Fibroblast of peridontal ligament (primary cell): ENCODE measurements at regions not wholly inside any gene's neighbourhood (a gene's known extent, or its start where the extent isn't known, plus 50 kb on each side); places are given as distances from the start of the nearest gene placed in this dataset.

ENCODE experiments used
- DNase-seq: peaks from one replicate; pipeline ENCODE4 v3.0.0-alpha.2; 2010; ENCODE audit errors: extremely low read depth

GRCh38 chrX:39137363-39137954, 336.2 kb downstream of the MID1IP1 start:
- no peak for DNase-seq

- DNase-seq: no peak
Measured at GRCh38 chrX:39140581-39140980, 339.3 kb downstream of the MID1IP1 start.

GRCh38 chrX:39144323-39144722, 343.1 kb downstream of the MID1IP1 start:
- DNase-seq: no peak

- no peak for DNase-seq
Measured at GRCh38 chrX:39144956-39145355, 343.7 kb downstream of the MID1IP1 start.

- DNase-seq: no peak
Measured at GRCh38 chrX:39145859-39146258, 344.6 kb downstream of the MID1IP1 start.

DNA sequence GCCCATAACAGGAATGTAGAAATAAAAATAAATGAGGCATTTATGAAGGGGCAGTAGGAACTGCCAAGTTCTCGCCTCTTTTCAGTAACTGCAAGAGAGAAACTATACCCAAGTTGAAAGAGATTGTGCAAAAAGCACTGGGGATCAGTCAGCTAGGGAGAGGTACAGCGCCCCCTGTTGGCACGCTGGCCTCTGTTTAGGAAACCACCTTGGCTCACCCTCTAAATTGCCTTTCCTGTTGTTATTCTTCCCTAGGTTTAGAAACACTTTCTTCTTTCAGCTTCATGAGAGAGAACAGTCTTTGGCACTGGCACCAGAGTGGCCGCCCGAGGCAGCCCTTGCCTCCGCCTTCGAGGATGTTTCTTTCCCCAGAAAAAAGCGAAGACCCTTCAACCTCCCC, 348.5 kb downstream of the MID1IP1 start:
- DNase-seq: peak; percentile 75

- DNase-seq: no peak
Measured at GRCh38 chrX:39150220-39150619, 349.0 kb downstream of the MID1IP1 start.

DNA sequence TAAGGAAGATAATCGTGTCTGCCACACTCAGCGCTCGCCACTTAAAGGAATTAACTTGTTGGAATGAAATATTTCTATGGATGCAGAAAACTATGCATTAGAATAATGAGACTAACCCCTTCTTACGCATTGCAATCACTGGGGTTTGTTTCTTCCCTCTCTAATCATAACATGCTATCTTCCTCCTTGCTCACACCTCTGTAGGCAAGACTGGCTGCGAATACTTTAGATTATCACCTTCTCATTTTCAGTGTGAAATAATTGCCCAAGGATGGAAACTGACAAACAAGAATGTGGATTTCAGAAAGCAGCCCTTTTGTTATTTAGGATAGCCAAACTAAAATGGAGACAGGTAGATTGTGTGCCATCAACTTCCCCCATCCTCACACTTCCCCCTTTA, 349.4 kb downstream of the MID1IP1 start:
- no peak for DNase-seq

DNA sequence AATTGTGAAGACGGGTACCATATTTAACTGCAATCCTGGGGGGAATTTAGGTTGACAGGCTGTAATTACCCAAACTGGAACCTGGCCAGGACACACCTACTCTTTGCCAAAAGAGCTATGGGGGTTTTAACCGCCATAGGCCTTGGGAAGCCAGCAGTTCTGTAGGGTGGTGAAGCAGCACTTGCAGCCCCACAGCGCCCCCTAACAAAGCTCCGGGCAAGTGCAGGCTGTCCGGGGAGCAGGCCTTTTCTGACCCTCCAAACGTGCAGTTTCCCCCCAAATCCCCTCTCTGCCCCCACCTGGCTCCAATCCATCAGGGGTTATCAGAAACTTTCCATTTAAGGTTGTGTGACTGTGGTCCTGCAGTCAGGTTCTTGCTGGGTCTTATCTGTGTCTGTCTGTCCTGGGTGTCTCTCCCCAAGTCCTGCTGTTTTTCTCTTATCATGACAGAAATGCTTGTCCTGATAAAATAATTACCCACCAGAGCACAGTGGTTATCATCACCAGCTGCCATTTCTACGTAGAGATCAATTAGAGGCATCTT, 350.9 kb downstream of the MID1IP1 start:
- no peak for DNase-seq

DNA sequence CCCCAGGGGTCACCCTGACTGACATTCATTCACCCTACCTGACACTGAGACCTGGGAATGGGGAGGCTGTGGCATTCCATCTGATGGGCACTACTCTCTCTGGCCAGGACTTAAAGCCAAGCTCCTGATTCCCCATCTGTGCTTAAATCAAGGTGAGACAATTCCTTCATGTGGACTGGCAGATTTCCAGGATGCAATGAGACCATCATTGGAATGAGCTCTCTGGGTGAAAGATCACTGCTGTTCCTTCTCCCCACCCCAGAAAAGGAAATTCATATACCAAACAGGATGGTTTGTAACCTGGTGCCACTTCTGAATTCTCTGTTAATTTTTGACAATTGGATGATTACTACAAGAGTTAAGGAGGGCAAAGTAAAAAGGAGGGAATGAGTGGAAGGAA, 354.8 kb downstream of the MID1IP1 start:
- DNase-seq: no peak

GRCh38 chrX:39157006-39157405, 355.7 kb downstream of the MID1IP1 start:
- DNase-seq: no peak

DNA sequence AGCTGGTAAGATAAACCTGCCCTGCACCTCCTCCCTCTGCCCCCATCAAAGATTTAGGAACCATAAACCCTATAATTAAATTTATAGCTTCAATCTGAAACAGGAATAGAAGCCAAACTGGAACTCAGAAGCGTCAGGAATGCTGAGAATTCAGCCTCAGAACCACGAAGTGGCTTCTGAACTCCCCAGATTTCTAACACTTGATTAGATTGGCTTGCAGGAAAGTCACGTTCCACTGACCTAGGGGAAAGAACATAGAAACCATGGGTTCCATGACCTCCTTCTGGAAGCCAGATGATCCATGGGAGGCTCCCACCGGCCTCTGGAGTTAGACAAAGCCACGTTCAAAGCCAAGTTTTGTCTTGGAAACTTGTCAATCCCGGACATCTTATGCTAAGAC, 356.5 kb downstream of the MID1IP1 start:
- peak; percentile 4 for DNase-seq

GRCh38 chrX:39158801-39159657, 357.8 kb downstream of the MID1IP1 start:
- peak; percentile 58 for DNase-seq

GRCh38 chrX:39159921-39160507, 358.8 kb downstream of the MID1IP1 start:
- DNase-seq: no peak

- DNase-seq: no peak
Measured at GRCh38 chrX:39161611-39162255, 360.5 kb downstream of the MID1IP1 start.

GRCh38 chrX:39162322-39162735, 361.1 kb downstream of the MID1IP1 start:
- no peak for DNase-seq

GRCh38 chrX:39163581-39164126, 362.4 kb downstream of the MID1IP1 start:
- DNase-seq: no peak

DNA sequence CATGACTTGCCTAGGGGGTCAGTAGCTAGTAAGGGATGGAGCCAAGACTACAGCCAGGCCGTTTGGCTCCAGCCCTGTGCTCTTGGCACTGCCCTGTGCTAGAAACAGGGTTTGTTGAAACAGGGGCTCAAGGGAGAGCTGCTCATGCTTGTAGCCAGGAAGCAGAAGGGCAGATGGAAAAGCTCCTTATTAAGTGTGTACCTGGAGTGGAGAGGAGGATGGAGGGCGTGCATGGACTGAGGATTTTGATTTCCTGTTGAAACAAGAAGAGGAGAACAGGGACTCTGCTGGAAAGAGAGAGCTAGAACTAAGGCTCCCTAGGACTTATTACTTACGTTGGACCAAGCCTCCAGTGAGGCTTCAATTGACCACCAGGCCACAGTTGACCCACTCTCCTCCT, 363.0 kb downstream of the MID1IP1 start:
- no peak for DNase-seq

- DNase-seq: no peak
Measured at GRCh38 chrX:39165185-39165584, 363.9 kb downstream of the MID1IP1 start.

GRCh38 chrX:39165773-39166172, 364.5 kb downstream of the MID1IP1 start:
- no peak for DNase-seq

DNA sequence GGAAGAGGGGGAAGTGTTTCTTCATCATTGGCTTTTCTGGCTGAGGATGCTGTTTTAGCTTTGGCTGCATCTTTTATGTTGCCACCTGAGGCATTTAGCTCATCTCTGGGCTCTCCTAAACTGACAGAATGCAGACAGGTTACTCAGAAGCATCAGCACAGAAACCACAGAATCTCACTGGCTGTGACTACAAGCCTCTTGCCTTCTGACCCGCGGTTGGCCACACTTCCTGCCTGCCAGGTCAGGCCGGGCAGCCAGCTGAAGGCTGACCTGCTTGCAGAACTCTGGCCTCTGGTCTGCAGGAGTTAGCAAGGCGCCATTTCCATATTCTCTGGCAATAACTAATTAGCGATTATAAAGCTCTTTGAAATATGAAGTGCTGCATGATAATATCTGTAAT, 366.5 kb downstream of the MID1IP1 start:
- DNase-seq: no peak

- DNase-seq: no peak
Measured at GRCh38 chrX:39168609-39169008, 367.4 kb downstream of the MID1IP1 start.
